Right cardiac atrium (tissue), 5 donors: ENCODE measurements at regions not wholly inside any gene's neighbourhood (a gene's known extent, or its start where the extent isn't known, plus 50 kb on each side); places are given as distances from the start of the nearest gene placed in this dataset.

Source experiments
- ATAC-seq, 2 donors: fragments of 200-7000 bp; cut with Tn5 transposase; one replicate each; pipeline versions ENCODE4 v1.8.0 to v1.9.1; 2020; ENCODE audit warnings: moderate library complexity in 2 of 2, mild to moderate bottlenecking in 1 of 2
- DNase-seq, 3 donors: peaks; one replicate each; pipeline ENCODE4 v3.0.0-alpha.2; 2020
- H3K27ac ChIP-seq: one replicate; pipeline ENCODE4 v1.5.1; 2013; ENCODE audit warnings: mild to moderate bottlenecking, low read length, control low read depth, moderate library complexity
- H3K27me3 ChIP-seq: one replicate; pipeline ENCODE4 v1.6.1; 2013; ENCODE audit not compliant: control insufficient read depth, insufficient read depth
- H3K4me1 ChIP-seq: one replicate; pipeline ENCODE4 v1.6.1; 2013; ENCODE audit warnings: low read length; ENCODE audit not compliant: control insufficient read depth, insufficient read depth
- H3K4me3 ChIP-seq: one replicate; pipeline ENCODE4 v1.5.1; 2013; ENCODE audit warnings: low read length, control low read depth
- H3K9me3 ChIP-seq: one replicate; pipeline ENCODE4 v1.6.1; 2013; ENCODE audit warnings: low read length; ENCODE audit not compliant: control insufficient read depth
- WGBS: extraction: QIAGEN DNeasy Blood & Tissue Kit; methylation state at CpG from one replicate; pipeline ENCODE4 v1.1.7; 2013; 5-methylcytosine and 5-hydroxymethylcytosine counted together
- intact Hi-C, 4 donors: fragments of 100-400 bp; cut with DNase I; formaldehyde crosslinking; loops; one replicate each; pipeline versions ENCODE4 v1.11.0 to v1.14.0; 2022 to 2023
- donor health status: healthy with polysubstance abuse.
- donor health status: DM: no; HTN: yes; CAD: no.
- donor health status: DM: no; HTN: no; CAD: no.
- donor health status: DM: no; HTN: yes; CAD: no; lungs with severe emphysema.
- donor health status: DM: yes; HTN: yes; CAD: no.

DNA sequence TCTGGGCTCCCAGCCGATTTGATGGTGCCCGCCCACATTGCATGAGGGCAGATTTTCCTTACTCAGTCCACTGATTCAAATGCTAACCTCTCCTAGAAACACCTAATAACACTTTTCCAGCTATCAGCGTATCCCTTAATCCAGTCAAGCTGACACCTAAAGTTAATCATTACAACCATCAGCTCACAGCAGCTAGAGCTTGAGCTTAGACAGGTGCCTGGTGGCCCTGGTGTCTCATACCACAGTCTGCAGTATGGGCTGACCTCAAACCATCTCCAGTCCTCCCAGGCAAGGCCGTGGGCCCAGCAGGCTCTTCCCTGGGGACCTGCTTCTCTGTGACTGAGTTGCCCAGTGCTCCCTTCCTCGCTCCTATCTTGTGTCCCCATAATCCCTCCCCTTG, 174.4 kb upstream of the NECTIN1 start:
- WGBS: 64% methylated on average over 5 of the region's 5 CpGs

GRCh38 chr11:119902656-119903231, 173.7 kb upstream of the NECTIN1 start:
- intact Hi-C loops: no loop called here
- ATAC-seq (no peak), DNase-seq (no peak)
- Histone ChIP-seq H3K27me3 (no peaks in the 10 kb centered on the region), H3K4me3 (no peak overlapping the region), H3K27ac (no peak overlapping the region), H3K4me1 (no peaks in the 10 kb centered on the region), H3K9me3 (no peaks in the 10 kb centered on the region)
- 72% methylated on average over 9 of the region's 9 CpGs for WGBS

More for the DNA sequence above, 174.4 kb upstream of the NECTIN1 start:
- ATAC-seq (no peak), DNase-seq (no peak)
- no peaks in the 10 kb centered on the region for H3K4me1 ChIP-seq
- no peaks in the 10 kb centered on the region for H3K27me3 ChIP-seq
- intact Hi-C loops: no loop called here
- H3K4me3 ChIP-seq: no peak overlapping the region
- H3K9me3 ChIP-seq: no peaks in the 10 kb centered on the region
- H3K27ac ChIP-seq: no peak overlapping the region

DNA sequence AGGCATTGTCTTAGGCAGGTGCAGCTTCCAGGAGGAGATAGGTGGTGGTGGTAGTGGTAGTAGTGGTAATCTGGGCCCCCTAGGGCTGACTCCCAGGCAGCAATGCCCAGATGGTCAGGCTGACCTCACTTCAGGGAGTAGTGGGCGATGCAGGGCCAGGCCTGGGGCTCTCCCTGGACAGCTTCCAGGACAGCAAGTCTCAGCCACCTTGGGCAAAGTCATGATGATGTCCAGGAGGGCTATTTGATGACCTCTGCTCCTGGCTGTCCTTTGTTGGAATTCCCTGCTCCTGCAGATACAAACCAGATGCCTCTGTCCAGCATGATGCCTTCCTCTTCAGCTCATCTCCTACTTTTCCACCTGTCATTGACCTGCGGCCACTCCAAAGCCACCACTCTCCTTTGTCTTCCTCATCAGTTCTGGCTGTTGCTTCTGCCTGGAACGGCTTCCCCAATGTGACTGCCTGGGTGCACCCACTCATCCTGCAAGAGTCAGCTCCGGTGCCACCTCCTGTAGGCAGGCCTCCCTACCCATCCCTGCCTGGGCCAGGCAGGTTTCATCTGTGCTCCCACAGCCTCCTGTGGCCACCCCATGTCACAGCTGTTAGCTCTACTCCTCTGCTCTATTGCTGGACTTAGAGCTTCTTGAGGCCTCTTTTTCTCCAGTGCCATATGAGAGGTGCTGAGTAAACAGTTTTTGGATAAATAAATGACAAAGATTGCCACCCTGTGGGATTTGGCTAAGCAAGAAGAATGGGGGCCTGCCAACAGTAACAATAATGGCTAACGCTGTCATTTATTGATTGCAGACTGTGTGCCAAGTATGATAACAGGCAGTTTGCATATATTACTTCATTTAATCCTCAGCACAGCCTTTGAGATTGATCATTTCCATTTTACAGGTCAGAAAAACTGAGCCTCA, 172.9 kb upstream of the NECTIN1 start:
- Histone ChIP-seq H3K9me3 (no peaks in the 10 kb centered on the region), H3K4me3 (no peak overlapping the region), H3K4me1 (no peaks in the 10 kb centered on the region), H3K27ac (no peak overlapping the region), H3K27me3 (no peaks in the 10 kb centered on the region)
- ATAC-seq (no peak), DNase-seq (no peak)
- intact Hi-C loops: no loop called here
- 78% methylated on average over 5 of the region's 5 CpGs for WGBS

GRCh38 chr11:119899997-119900396, 171.0 kb upstream of the NECTIN1 start:
- H3K27me3 ChIP-seq: no peaks in the 10 kb centered on the region
- intact Hi-C loops: no loop called here
- WGBS: 63% methylated on average over 3 of the region's 3 CpGs
- ATAC-seq: no peak
- H3K4me1 ChIP-seq: no peaks in the 10 kb centered on the region
- no peak for DNase-seq
- H3K27ac ChIP-seq: no peak overlapping the region
- no peak overlapping the region for H3K4me3 ChIP-seq
- H3K9me3 ChIP-seq: no peaks in the 10 kb centered on the region

GRCh38 chr11:119897576-119897975, 168.6 kb upstream of the NECTIN1 start:
- 78% methylated on average over 6 of the region's 6 CpGs for WGBS
- no peaks in the 10 kb centered on the region for H3K27me3 ChIP-seq
- H3K4me1 ChIP-seq: no peaks in the 10 kb centered on the region
- ATAC-seq (no peak), DNase-seq (no peak)
- no peak overlapping the region for H3K4me3 ChIP-seq
- intact Hi-C loops: no loop called here
- no peaks in the 10 kb centered on the region for H3K9me3 ChIP-seq
- H3K27ac ChIP-seq: no peak overlapping the region

GRCh38 chr11:119897046-119897440, 168.0 kb upstream of the NECTIN1 start:
- intact Hi-C loops: no loop called here
- no peaks in the 10 kb centered on the region for H3K9me3 ChIP-seq
- ATAC-seq (no peak), DNase-seq (no peak)
- H3K27ac ChIP-seq: no peak overlapping the region
- WGBS: 49% methylated on average over 2 of the region's 2 CpGs
- no peaks in the 10 kb centered on the region for H3K27me3 ChIP-seq
- H3K4me1 ChIP-seq: no peaks in the 10 kb centered on the region
- H3K4me3 ChIP-seq: no peak overlapping the region

GRCh38 chr11:119896387-119897045, 167.5 kb upstream of the NECTIN1 start:
- no peak for DNase-seq
- intact Hi-C loops: no loop called here
- 83% methylated on average over 8 of the region's 8 CpGs for WGBS
- H3K4me1 ChIP-seq: no peaks in the 10 kb centered on the region
- H3K4me3 ChIP-seq: no peak overlapping the region
- no peaks in the 10 kb centered on the region for H3K27me3 ChIP-seq
- no peak for ATAC-seq
- H3K27ac ChIP-seq: no peak overlapping the region
- no peaks in the 10 kb centered on the region for H3K9me3 ChIP-seq

- ATAC-seq: no peak
Observed at GRCh38 chr11:119895981-119896380, 167.0 kb upstream of the NECTIN1 start.

GRCh38 chr11:119894916-119895315, 165.9 kb upstream of the NECTIN1 start:
- no peak for DNase-seq
- Histone ChIP-seq H3K27me3 (no peaks in the 10 kb centered on the region), H3K4me1 (no peaks in the 10 kb centered on the region), H3K9me3 (no peaks in the 10 kb centered on the region), H3K27ac (no peak overlapping the region), H3K4me3 (no peak overlapping the region)
- 89% methylated on average over 4 of the region's 4 CpGs for WGBS
- no peak for ATAC-seq
- intact Hi-C loops: no loop called here

More at GRCh38 chr11:119895981-119896380, 167.0 kb upstream of the NECTIN1 start:
- DNase-seq: no peak
- Histone ChIP-seq H3K9me3 (no peaks in the 10 kb centered on the region), H3K27me3 (no peaks in the 10 kb centered on the region), H3K4me1 (no peaks in the 10 kb centered on the region), H3K4me3 (no peak overlapping the region), H3K27ac (no peak overlapping the region)
- intact Hi-C loops: no loop called here
- 58% methylated on average over 1 of the region's 1 CpG for WGBS

GRCh38 chr11:119892311-119892808, 163.4 kb upstream of the NECTIN1 start:
- ATAC-seq (peak; percentile 61 to 73), DNase-seq (peak in 2 of 3 donors; percentile 27 to 68)
- H3K27ac ChIP-seq: peak overlapping the region; percentile 76
- H3K4me1 ChIP-seq: peaks cover 4% of the 10 kb centered on the region
- no peaks in the 10 kb centered on the region for H3K27me3 ChIP-seq
- 38% methylated on average over 16 of the region's 16 CpGs for WGBS
- no peak overlapping the region for H3K4me3 ChIP-seq
- intact Hi-C loops: no loop called here
- H3K9me3 ChIP-seq: no peaks in the 10 kb centered on the region
